ENCODE measurements at regions not wholly inside any gene's neighbourhood (a gene's known extent, or its start where the extent isn't known, plus 50 kb on each side); places are given as distances from the start of the nearest gene placed in this dataset.
"Not testable (repeated sequence)": the region's sequence is repeated elsewhere in the genome, so short reads cannot be mapped to it uniquely, and the experiment has no call there.

DNA sequence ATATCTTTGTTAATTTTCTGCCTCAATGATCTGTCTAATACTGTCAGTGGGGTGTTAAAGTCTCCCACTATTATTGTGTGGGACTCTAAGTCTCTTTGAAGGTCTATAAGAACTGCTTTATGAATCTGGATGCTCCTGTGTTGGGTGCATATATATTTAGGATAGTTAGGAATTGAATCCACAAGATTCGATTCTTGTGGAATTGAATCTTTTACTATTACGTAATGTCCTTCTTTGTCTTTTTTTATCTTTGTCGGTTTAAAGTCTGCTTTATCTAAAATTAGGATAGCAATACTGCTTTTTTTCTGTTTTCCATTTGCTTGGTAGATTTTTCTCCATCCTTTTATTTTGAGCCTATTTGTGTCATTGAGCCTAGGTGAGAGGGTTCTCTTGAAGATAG, 189.7 kb downstream of the MINAR1 start:
- TF ChIP-seq, protein P1, sequence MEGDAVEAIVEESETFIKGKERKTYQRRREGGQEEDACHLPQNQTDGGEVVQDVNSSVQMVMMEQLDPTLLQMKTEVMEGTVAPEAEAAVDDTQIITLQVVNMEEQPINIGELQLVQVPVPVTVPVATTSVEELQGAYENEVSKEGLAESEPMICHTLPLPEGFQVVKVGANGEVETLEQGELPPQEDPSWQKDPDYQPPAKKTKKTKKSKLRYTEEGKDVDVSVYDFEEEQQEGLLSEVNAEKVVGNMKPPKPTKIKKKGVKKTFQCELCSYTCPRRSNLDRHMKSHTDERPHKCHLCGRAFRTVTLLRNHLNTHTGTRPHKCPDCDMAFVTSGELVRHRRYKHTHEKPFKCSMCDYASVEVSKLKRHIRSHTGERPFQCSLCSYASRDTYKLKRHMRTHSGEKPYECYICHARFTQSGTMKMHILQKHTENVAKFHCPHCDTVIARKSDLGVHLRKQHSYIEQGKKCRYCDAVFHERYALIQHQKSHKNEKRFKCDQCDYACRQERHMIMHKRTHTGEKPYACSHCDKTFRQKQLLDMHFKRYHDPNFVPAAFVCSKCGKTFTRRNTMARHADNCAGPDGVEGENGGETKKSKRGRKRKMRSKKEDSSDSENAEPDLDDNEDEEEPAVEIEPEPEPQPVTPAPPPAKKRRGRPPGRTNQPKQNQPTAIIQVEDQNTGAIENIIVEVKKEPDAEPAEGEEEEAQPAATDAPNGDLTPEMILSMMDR (IDR thresholded peaks at IDR 0.05; ENCODE audit: low read depth, low read length): not testable (repeated sequence)
- not testable (repeated sequence) for TF ChIP-seq EZH2phosphoT487 (IDR thresholded peaks at IDR 0.05; ENCODE audit: low read depth)
